ENCODE measurements at regions not wholly inside any gene's neighbourhood (a gene's known extent, or its start where the extent isn't known, plus 50 kb on each side); places are given as distances from the start of the nearest gene placed in this dataset.

- peaks cover 12% of the 10 kb centered on the region for H3K27me3 ChIP-seq (ENCODE audit: low read depth, low read length)
- H2AFZ ChIP-seq (ENCODE audit: low read depth, low read length), result no peak overlapping the region
- H3K4me1 ChIP-seq (ENCODE audit: low read length), result no peaks in the 10 kb centered on the region
- no peak for TF ChIP-seq EZH2phosphoT487 (IDR thresholded peaks at IDR 0.05; ENCODE audit: low read depth)
- TF ChIP-seq CTCF (IDR thresholded peaks at IDR 0.05; ENCODE audit: low read depth, low read length), result no peak
- H3K79me2 ChIP-seq (ENCODE audit: low read length), result no peaks in the 10 kb centered on the region
- no peak overlapping the region for H3K9ac ChIP-seq (ENCODE audit: low read length)
- H3K4me3 ChIP-seq (ENCODE audit: low read length), result no peak overlapping the region
- no peaks in the 10 kb centered on the region for H3K36me3 ChIP-seq (replicated peaks; ENCODE audit: low read depth, low read length)
- H3K9me3 ChIP-seq (ENCODE audit: insufficient read depth, low read length), result no peaks in the 10 kb centered on the region
- H3K4me2 ChIP-seq (ENCODE audit: low read length), result no peak overlapping the region
- H4K20me1 ChIP-seq (ENCODE audit: insufficient read depth, low read length), result no peaks in the 10 kb centered on the region
- no peak overlapping the region for H3K27ac ChIP-seq (ENCODE audit: low read length)
These were observed 401.7 kb upstream of the HS6ST1 start for GRCh38 chr2:128720080-128721022.

GRCh38 chr2:128721096-128721495 is 402.4 kb upstream of the HS6ST1 start:
- Histone ChIP-seq H3K4me2 (ENCODE audit: low read length) (no peak overlapping the region), H2AFZ (ENCODE audit: low read depth, low read length) (no peak overlapping the region)
- TF ChIP-seq EZH2phosphoT487 (IDR thresholded peaks at IDR 0.05; ENCODE audit: low read depth) (no peak), CTCF (IDR thresholded peaks at IDR 0.05; ENCODE audit: low read depth, low read length) (no peak)

GRCh38 chr2:128722489-128722888 is 403.8 kb upstream of the HS6ST1 start:
- peaks cover 3% of the 10 kb centered on the region; the same call in 1 of the 2 replicates for H3K4me1 ChIP-seq (ENCODE audit: low read length)

More at GRCh38 chr2:128721096-128721495, 402.4 kb upstream of the HS6ST1 start:
- peaks cover 11% of the 10 kb centered on the region for H3K27me3 ChIP-seq (ENCODE audit: low read depth, low read length)
- no peak overlapping the region for H3K4me3 ChIP-seq (ENCODE audit: low read length)
- no peak overlapping the region for H3K27ac ChIP-seq (ENCODE audit: low read length)
- no peaks in the 10 kb centered on the region for H3K79me2 ChIP-seq (ENCODE audit: low read length)
- no peaks in the 10 kb centered on the region for H4K20me1 ChIP-seq (ENCODE audit: insufficient read depth, low read length)
- no peak overlapping the region for H3K9ac ChIP-seq (ENCODE audit: low read length)
- H3K9me3 ChIP-seq (ENCODE audit: insufficient read depth, low read length), result no peaks in the 10 kb centered on the region
- no peaks in the 10 kb centered on the region for H3K4me1 ChIP-seq (ENCODE audit: low read length)
- H3K36me3 ChIP-seq (replicated peaks; ENCODE audit: low read depth, low read length), result no peaks in the 10 kb centered on the region

More at GRCh38 chr2:128722489-128722888, 403.8 kb upstream of the HS6ST1 start:
- H3K79me2 ChIP-seq (ENCODE audit: low read length), result no peaks in the 10 kb centered on the region
- H3K4me2 ChIP-seq (ENCODE audit: low read length), result no peak overlapping the region
- TF ChIP-seq EZH2phosphoT487 (IDR thresholded peaks at IDR 0.05; ENCODE audit: low read depth), result no peak
- TF ChIP-seq CTCF (IDR thresholded peaks at IDR 0.05; ENCODE audit: low read depth, low read length), result no peak
- no peak overlapping the region for H3K4me3 ChIP-seq (ENCODE audit: low read length)
- H3K27ac ChIP-seq (ENCODE audit: low read length), result no peak overlapping the region
- no peaks in the 10 kb centered on the region for H4K20me1 ChIP-seq (ENCODE audit: insufficient read depth, low read length)
- H3K9ac ChIP-seq (ENCODE audit: low read length), result no peak overlapping the region
- H3K9me3 ChIP-seq (ENCODE audit: insufficient read depth, low read length), result no peaks in the 10 kb centered on the region
- no peaks in the 10 kb centered on the region for H3K36me3 ChIP-seq (replicated peaks; ENCODE audit: low read depth, low read length)
- no peak overlapping the region for H2AFZ ChIP-seq (ENCODE audit: low read depth, low read length)
- no peaks in the 10 kb centered on the region for H3K27me3 ChIP-seq (ENCODE audit: low read depth, low read length)
